ENCODE measurements at regions not wholly inside any gene's neighbourhood (a gene's known extent, or its start where the extent isn't known, plus 50 kb on each side); places are given as distances from the start of the nearest gene placed in this dataset.

DNA sequence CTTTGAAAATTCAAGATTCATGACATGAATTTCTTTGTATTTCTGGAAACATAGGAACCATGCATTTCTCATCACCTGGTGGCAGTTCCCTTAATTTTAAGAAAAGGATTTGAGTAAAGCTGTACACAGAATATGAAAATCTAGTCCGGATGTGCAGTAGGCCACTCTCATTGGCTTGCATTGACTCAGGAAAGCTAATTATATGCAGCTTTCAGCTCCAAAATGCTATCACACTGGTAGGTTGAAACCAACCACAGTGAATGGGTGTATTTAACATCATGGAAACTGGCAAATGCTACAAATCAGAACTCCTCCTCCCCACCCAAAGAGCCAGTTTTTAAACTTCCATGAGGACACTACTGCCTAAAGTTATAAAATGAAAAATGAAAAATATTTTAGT lies 161.6 kb upstream of the FBXL17 start:
- no peak for TF ChIP-seq POLR2A (IDR thresholded peaks at IDR 0.05; ENCODE audit: low read length)
- no peak for TF ChIP-seq GATA1 (IDR thresholded peaks at IDR 0.05; ENCODE audit: low read depth, low read length)

Measured in erythroblast (primary cell).